ENCODE measurements at regions not wholly inside any gene's neighbourhood (a gene's known extent, or its start where the extent isn't known, plus 50 kb on each side); places are given as distances from the start of the nearest gene placed in this dataset.
A peak's percentile ranks its signal among the peaks of the same experiment; 100 is the strongest.

GRCh38 chr4:35358001-35358584 is 886.2 kb downstream of the ARAP2 start:
- no peak overlapping the region for H3K4me3 ChIP-seq
- no peaks in the 10 kb centered on the region for H3K79me2 ChIP-seq
- H2AFZ ChIP-seq, result peak overlapping the region; percentile 35
- no peaks in the 10 kb centered on the region for H3K9me2 ChIP-seq (replicated peaks; ENCODE audit: insufficient read depth)
- no peaks in the 10 kb centered on the region for H3K9me3 ChIP-seq (ENCODE audit: low read depth)
- no peaks in the 10 kb centered on the region for H4K20me1 ChIP-seq (ENCODE audit: insufficient read depth, poor library complexity, severe bottlenecking)
- TF ChIP-seq, protein P1, sequence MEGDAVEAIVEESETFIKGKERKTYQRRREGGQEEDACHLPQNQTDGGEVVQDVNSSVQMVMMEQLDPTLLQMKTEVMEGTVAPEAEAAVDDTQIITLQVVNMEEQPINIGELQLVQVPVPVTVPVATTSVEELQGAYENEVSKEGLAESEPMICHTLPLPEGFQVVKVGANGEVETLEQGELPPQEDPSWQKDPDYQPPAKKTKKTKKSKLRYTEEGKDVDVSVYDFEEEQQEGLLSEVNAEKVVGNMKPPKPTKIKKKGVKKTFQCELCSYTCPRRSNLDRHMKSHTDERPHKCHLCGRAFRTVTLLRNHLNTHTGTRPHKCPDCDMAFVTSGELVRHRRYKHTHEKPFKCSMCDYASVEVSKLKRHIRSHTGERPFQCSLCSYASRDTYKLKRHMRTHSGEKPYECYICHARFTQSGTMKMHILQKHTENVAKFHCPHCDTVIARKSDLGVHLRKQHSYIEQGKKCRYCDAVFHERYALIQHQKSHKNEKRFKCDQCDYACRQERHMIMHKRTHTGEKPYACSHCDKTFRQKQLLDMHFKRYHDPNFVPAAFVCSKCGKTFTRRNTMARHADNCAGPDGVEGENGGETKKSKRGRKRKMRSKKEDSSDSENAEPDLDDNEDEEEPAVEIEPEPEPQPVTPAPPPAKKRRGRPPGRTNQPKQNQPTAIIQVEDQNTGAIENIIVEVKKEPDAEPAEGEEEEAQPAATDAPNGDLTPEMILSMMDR (IDR thresholded peaks at IDR 0.05; ENCODE audit: poor library complexity), result no peak
- TF ChIP-seq EZH2phosphoT487 (IDR thresholded peaks at IDR 0.05; ENCODE audit: low read depth, severe bottlenecking, unreplicated experiment), result no peak
- TF ChIP-seq EZH2 (IDR thresholded peaks at IDR 0.05; ENCODE audit: borderline replicate concordance), result no peak
- no peak overlapping the region for H3K27ac ChIP-seq
- 26% methylated on average over 3 of the region's 3 CpGs for WGBS (ENCODE audit: low lambda C conversion rate, missing lambda C conversion rate)
- no peaks in the 10 kb centered on the region for H3K4me1 ChIP-seq (ENCODE audit: insufficient read depth)
- H3K27me3 ChIP-seq, result no peaks in the 10 kb centered on the region
- H3K36me3 ChIP-seq (replicated peaks; ENCODE audit: insufficient read depth, low read depth), result no peaks in the 10 kb centered on the region
- no peak for DNase-seq (ENCODE audit: low spot score)
- H3K4me2 ChIP-seq, result peak overlapping the region; percentile 19

GRCh38 chr4:35364321-35364870 is 879.9 kb downstream of the ARAP2 start:
- Histone ChIP-seq H3K9me2 (replicated peaks; ENCODE audit: insufficient read depth) (no peaks in the 10 kb centered on the region), H3K27ac (no peak overlapping the region), H3K36me3 (replicated peaks; ENCODE audit: insufficient read depth, low read depth) (no peaks in the 10 kb centered on the region), H3K4me1 (ENCODE audit: insufficient read depth) (no peaks in the 10 kb centered on the region), H3K4me2 (no peak overlapping the region), H3K4me3 (no peak overlapping the region), H4K20me1 (ENCODE audit: insufficient read depth, poor library complexity, severe bottlenecking) (no peaks in the 10 kb centered on the region), H3K27me3 (no peaks in the 10 kb centered on the region), H3K79me2 (no peaks in the 10 kb centered on the region), H3K9me3 (ENCODE audit: low read depth) (no peaks in the 10 kb centered on the region), H2AFZ (no peak overlapping the region)
- no peak for DNase-seq (ENCODE audit: low spot score)
- WGBS (ENCODE audit: low lambda C conversion rate, missing lambda C conversion rate), result 93% methylated on average over 1 of the region's 1 CpG
- TF ChIP-seq EZH2 (IDR thresholded peaks at IDR 0.05; ENCODE audit: borderline replicate concordance), result no peak
- TF ChIP-seq EZH2phosphoT487 (IDR thresholded peaks at IDR 0.05; ENCODE audit: low read depth, severe bottlenecking, unreplicated experiment), result no peak
- TF ChIP-seq, protein P1 (IDR thresholded peaks at IDR 0.05; ENCODE audit: poor library complexity), result no peak

GRCh38 chr4:35365186-35365585 is 879.1 kb downstream of the ARAP2 start:
- H3K9me2 ChIP-seq (replicated peaks; ENCODE audit: insufficient read depth), result no peaks in the 10 kb centered on the region
- 73% methylated on average over 1 of the region's 1 CpG for WGBS (ENCODE audit: low lambda C conversion rate, missing lambda C conversion rate)
- TF ChIP-seq, protein P1 (IDR thresholded peaks at IDR 0.05; ENCODE audit: poor library complexity), result no peak
- TF ChIP-seq EZH2phosphoT487 (IDR thresholded peaks at IDR 0.05; ENCODE audit: low read depth, severe bottlenecking, unreplicated experiment), result no peak
- no peak for TF ChIP-seq EZH2 (IDR thresholded peaks at IDR 0.05; ENCODE audit: borderline replicate concordance)
- H3K79me2 ChIP-seq, result no peaks in the 10 kb centered on the region
- no peaks in the 10 kb centered on the region for H3K4me1 ChIP-seq (ENCODE audit: insufficient read depth)
- no peak for DNase-seq (ENCODE audit: low spot score)
- H3K36me3 ChIP-seq (replicated peaks; ENCODE audit: insufficient read depth, low read depth), result no peaks in the 10 kb centered on the region
- no peaks in the 10 kb centered on the region for H3K9me3 ChIP-seq (ENCODE audit: low read depth)
- no peaks in the 10 kb centered on the region for H4K20me1 ChIP-seq (ENCODE audit: insufficient read depth, poor library complexity, severe bottlenecking)
- no peak overlapping the region for H3K27ac ChIP-seq
- H3K27me3 ChIP-seq, result no peaks in the 10 kb centered on the region
- H3K4me2 ChIP-seq, result no peak overlapping the region
- H2AFZ ChIP-seq, result no peak overlapping the region
- H3K4me3 ChIP-seq, result no peak overlapping the region
